ENCODE measurements at regions not wholly inside any gene's neighbourhood (a gene's known extent, or its start where the extent isn't known, plus 50 kb on each side); places are given as distances from the start of the nearest gene placed in this dataset.
"Not testable (repeated sequence)": the region's sequence is repeated elsewhere in the genome, so short reads cannot be mapped to it uniquely, and the experiment has no call there.

GRCh38 chr6:51016489-51016888 is 197.8 kb downstream of the TFAP2B start:
- peaks cover 0 to 16% (median 3%) of the 10 kb centered on the region in 9 donors for H3K9me3 Mint-ChIP-seq
- H3K4me1 Mint-ChIP-seq, result no peaks in the 10 kb centered on the region
- H3K27ac Mint-ChIP-seq, result no peak overlapping the region
- H3K4me3 Mint-ChIP-seq, result no peak overlapping the region
- no peaks in the 10 kb centered on the region for H3K36me3 Mint-ChIP-seq
- H3K27me3 Mint-ChIP-seq, result no peaks in the 10 kb centered on the region
- DNase-seq (no peak), ATAC-seq (no peak)
- POLR2A ChIA-PET, result no interaction called here

DNA sequence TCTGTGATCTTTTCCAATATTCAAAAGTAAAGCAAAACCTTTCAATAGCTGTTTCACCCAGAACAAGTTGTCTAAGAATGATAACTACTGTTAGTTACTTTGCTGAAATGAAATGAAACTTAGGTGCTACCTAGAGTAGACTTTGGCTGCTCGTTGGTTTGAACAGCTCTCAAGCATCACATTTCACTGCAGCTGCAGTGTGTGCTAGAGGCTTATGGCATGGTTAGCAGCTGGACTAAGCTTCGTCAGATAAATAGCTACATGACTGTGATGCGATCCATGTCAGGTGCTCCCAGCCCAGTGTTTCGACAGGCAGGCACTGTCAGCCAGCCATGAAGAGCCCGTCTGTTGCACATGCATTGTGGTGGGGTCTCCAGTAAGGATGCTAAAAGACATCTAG is 201.1 kb downstream of the TFAP2B start:
- Mint-ChIP-seq H3K27me3 (no peaks in the 10 kb centered on the region), H3K27ac (no peak overlapping the region), H3K9me3 (peaks cover 0 to 16% (median 3%) of the 10 kb centered on the region in 9 donors), H3K4me3 (no peak overlapping the region), H3K4me1 (no peaks in the 10 kb centered on the region), H3K36me3 (no peaks in the 10 kb centered on the region)
- DNase-seq (no peak), ATAC-seq (no peak)
- POLR2A ChIA-PET, result no interaction called here

DNA sequence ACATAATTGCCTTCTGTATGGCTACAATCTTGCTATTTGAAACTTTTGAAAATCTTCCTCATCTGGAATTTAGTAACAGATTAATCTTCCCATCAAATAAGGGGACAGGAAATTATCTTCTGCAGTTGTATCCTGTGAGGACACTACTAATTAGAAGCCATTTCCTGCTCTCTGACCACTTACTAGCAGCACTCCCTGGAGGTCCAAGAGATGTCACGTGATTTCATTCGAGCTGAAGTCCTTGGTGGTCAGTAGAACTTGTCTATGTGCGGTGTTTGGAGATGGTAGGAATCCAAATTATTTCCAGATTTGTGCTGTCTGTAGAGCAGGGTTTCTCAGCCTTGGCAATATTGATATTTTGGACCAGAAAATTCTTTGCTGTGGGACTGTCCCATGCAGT is 202.5 kb downstream of the TFAP2B start:
- Mint-ChIP-seq H3K9me3 (peaks cover 0 to 10% (median 3%) of the 10 kb centered on the region in 9 donors), H3K4me1 (no peaks in the 10 kb centered on the region), H3K27ac (no peak overlapping the region), H3K27me3 (no peaks in the 10 kb centered on the region), H3K36me3 (no peaks in the 10 kb centered on the region), H3K4me3 (no peak overlapping the region)
- POLR2A ChIA-PET, result no interaction called here
- ATAC-seq, result no peak
- no peak for DNase-seq

DNA sequence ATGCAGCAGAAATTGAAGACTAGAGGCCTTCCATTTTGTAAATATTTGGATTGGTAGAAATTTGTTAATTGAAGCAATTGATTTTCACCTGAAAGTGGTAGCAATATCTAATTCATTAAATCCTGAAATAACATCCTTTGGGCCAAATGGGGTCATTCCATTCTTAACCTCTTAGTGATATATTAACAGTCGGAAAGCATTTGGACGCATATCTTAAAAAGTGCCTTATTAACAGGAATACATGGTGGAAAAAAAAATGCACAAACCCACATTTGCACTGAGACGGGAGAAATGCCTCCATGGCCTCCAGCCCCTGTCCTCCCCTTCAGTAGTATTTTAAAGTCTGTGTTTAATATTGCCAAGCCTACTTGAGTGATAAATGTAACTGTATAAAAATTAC is 205.5 kb downstream of the TFAP2B start:
- POLR2A ChIA-PET, result no interaction called here
- Mint-ChIP-seq H3K9me3 (peaks cover 0 to 9% (median 1%) of the 10 kb centered on the region in 9 donors), H3K4me1 (no peaks in the 10 kb centered on the region), H3K27me3 (no peaks in the 10 kb centered on the region), H3K4me3 (no peak overlapping the region), H3K36me3 (no peaks in the 10 kb centered on the region), H3K27ac (no peak overlapping the region)
- ATAC-seq (no peak), DNase-seq (no peak)

GRCh38 chr6:51025082-51025777 is 206.6 kb downstream of the TFAP2B start:
- DNase-seq (no peak), ATAC-seq (no peak)
- Mint-ChIP-seq H3K36me3 (no peaks in the 10 kb centered on the region), H3K4me1 (no peaks in the 10 kb centered on the region), H3K9me3 (peaks cover 0 to 9% (median 0%) of the 10 kb centered on the region in 9 donors), H3K4me3 (no peak overlapping the region), H3K27me3 (no peaks in the 10 kb centered on the region), H3K27ac (no peak overlapping the region)
- POLR2A ChIA-PET, result no interaction called here

DNA sequence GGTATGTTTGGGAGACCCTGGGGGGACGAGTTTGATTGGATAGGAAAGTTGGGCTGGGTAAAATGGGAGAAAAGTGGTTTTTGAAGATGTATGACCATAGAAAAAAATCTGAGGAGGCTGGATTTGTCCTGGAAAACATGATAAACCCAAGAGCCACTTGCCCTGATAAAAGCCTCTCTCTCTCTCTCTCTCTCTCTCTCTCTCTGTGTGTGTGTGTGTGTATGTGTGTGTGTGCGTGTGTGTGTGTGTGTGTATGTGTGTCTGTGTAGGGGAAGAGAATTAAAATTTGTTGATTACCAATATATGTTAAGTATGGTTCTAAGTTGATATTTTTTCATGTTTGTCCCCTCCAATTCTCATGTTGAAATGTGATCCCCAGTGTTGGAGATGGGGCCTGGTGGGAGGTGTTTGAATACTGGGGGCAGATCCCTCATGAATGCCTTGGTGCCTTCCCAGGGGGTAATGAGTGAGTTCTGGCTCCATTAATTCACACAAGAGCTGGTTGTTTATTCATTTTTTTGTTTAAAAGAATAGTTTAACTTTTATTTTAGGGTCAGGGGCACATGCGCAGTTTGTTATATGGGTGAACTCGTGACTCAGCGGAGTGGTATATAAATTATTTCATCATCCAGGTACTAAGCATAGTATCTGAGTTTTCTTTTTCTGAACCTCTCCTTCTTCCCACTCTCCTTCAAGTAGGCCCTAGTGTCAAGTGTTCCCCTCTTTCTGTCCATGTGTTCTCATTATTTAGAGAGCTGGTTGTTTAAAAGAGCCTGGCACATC is 208.8 kb downstream of the TFAP2B start:
- ATAC-seq (no peak), DNase-seq (no peak)
- Mint-ChIP-seq H3K27me3 (no peaks in the 10 kb centered on the region), H3K4me3 (no peak overlapping the region), H3K27ac (no peak overlapping the region), H3K36me3 (no peaks in the 10 kb centered on the region), H3K4me1 (no peaks in the 10 kb centered on the region), H3K9me3 (peaks cover 0 to 9% (median 0%) of the 10 kb centered on the region in 9 donors)
- POLR2A ChIA-PET, result no interaction called here

DNA sequence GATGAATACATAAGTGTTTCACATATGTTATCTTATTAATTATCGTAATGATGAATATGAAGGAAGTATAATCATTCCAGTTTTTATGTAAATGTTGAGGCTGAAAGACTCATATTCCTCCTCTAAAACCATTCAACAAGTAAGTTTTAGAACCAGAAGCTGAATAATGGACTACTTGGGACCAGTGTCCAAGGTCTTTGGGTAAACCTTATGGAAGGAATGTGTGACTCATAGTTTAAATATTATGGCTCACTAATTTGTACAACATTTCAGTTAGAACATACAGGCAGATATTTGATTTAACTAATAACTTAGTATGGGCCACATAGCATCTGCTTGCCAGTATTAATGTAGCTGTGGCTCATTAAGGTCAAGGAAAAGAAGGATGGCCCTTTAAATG is 209.6 kb downstream of the TFAP2B start:
- H3K27me3 Mint-ChIP-seq, result no peaks in the 10 kb centered on the region
- no peaks in the 10 kb centered on the region for H3K4me1 Mint-ChIP-seq
- H3K36me3 Mint-ChIP-seq, result no peaks in the 10 kb centered on the region
- POLR2A ChIA-PET, result no interaction called here
- H3K9me3 Mint-ChIP-seq, result peaks cover 0 to 9% (median 2%) of the 10 kb centered on the region in 9 donors
- no peak overlapping the region for H3K27ac Mint-ChIP-seq
- no peak overlapping the region for H3K4me3 Mint-ChIP-seq
- no peak for ATAC-seq
- no peak for DNase-seq

- Mint-ChIP-seq H3K27ac (no peak overlapping the region), H3K4me3 (no peak overlapping the region), H3K27me3 (no peaks in the 10 kb centered on the region), H3K4me1 (no peaks in the 10 kb centered on the region), H3K36me3 (no peaks in the 10 kb centered on the region), H3K9me3 (peaks cover 0 to 14% (median 6%) of the 10 kb centered on the region in 9 donors)
- ATAC-seq (no peak), DNase-seq (no peak)
- POLR2A ChIA-PET, result no interaction called here
These were observed 210.9 kb downstream of the TFAP2B start for GRCh38 chr6:51029561-51029960.

DNA sequence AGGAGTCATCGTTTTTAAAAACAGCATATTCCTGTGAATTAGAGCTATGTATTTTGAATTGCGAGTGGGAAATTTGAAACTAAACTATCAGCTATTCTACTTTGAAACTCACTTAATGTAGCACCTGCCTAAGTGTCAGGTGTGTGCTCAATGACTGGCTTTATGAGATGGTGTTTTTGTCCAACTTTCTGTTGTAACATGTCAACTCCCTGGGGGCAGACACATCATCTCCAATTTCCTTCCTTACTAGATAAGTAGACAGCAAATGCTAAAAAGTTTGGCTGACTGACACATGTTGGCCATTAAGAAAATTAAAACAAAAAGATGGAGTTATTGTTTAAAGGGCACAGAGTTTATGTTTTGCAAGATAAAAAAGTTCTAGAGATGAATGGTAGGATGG is 226.9 kb downstream of the TFAP2B start:
- H3K36me3 Mint-ChIP-seq, result no peaks in the 10 kb centered on the region
- peaks cover 0 to 4% (median 0%) of the 10 kb centered on the region in 9 donors for H3K9me3 Mint-ChIP-seq
- no peak for ATAC-seq

DNA sequence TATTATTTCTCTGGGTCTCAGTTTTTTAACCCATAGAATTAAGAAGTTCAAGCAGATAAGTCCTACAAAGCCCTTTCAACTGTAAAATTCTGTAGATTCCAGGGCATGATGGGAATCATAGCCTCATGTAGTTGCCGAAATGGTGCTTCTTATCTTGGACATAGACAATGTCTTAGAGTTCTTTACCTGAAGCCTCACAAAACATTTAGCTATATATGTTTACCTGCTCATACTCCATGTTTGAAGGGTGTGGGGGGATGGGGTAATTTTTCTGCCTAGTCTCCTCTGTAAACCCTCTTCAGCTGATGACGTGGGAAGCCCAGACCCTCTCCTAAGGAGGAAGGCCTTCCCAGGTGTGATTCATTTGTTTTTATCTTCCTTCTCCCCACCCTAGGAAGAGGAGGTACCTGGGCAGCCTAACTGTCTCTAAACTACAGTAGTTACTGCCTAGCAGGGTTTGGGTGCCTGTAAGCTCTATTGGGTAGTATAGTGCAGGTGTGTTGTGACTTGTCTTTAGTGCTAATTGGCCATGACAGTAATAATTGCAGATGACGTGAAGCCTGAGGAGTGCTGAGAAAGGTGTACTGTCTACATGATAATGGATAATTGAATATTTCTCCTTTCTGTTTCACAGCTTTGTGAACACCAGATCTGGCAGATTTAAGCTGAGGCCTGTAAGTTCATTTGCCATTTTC is 230.8 kb downstream of the TFAP2B start:
- POLR2A ChIA-PET, result no interaction called here
- no peaks in the 10 kb centered on the region for H3K4me1 Mint-ChIP-seq
- peaks cover 0 to 20% (median 7%) of the 10 kb centered on the region in 9 donors for H3K9me3 Mint-ChIP-seq
- ATAC-seq (no peak), DNase-seq (no peak)
- no peak overlapping the region for H3K4me3 Mint-ChIP-seq
- no peaks in the 10 kb centered on the region for H3K36me3 Mint-ChIP-seq
- H3K27me3 Mint-ChIP-seq, result no peaks in the 10 kb centered on the region
- H3K27ac Mint-ChIP-seq, result no peak overlapping the region

More for the DNA sequence above, 226.9 kb downstream of the TFAP2B start:
- Mint-ChIP-seq H3K4me1 (no peaks in the 10 kb centered on the region), H3K27ac (no peak overlapping the region), H3K4me3 (no peak overlapping the region), H3K27me3 (no peaks in the 10 kb centered on the region)
- no peak for DNase-seq
- POLR2A ChIA-PET, result no interaction called here

DNA sequence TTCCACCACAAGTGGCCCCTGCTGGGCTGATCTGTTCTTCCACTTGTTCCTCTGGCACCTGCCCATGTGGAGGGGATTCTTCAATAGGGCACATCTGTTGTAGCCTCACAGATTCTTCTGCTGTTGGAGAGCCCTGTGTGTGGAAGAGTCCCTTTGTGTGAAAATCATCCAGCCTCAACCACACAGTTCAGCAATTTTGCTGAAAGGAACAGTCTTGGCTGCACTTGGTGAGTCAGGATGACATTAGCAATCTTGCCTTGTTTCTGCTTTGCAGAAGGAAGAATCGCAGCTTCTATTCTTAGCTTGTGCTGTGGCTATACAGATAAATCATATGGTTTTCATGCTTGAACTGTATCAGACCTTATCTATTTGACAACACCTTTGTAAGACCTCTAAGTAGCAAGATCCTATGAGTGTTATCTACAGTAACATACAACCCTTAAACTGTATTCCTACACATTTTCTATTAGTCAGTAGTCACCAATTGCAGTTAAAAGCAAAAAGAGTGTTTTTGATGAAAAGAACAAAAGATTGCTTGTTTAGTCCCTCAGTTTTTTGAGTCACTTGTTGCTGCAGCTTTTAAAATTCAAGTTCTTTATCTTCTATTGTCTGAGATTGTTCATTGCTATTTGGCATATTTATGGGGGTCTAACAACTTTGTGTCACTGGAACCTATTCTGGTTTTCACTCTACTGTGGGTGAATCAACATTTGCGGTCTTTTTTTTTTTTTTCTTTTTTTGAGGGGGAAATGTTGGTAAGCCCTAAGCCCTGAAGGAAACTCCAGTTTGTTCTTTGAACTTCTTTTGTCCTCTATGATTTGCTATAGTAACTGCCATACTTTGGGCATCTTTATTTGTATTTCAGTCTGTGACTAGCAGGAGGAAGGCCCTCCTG is 231.6 kb downstream of the TFAP2B start:
- H3K27me3 Mint-ChIP-seq, result no peaks in the 10 kb centered on the region
- ATAC-seq (no peak), DNase-seq (no peak)
- H3K36me3 Mint-ChIP-seq, result no peaks in the 10 kb centered on the region
- H3K4me1 Mint-ChIP-seq, result no peaks in the 10 kb centered on the region
- H3K27ac Mint-ChIP-seq, result no peak overlapping the region
- H3K9me3 Mint-ChIP-seq, result peaks cover 2 to 21% (median 7%) of the 10 kb centered on the region in 9 donors
- POLR2A ChIA-PET, result no interaction called here
- H3K4me3 Mint-ChIP-seq, result no peak overlapping the region

- POLR2A ChIA-PET, H3K27ac Mint-ChIP-seq, H3K4me3 Mint-ChIP-seq, H3K27me3 Mint-ChIP-seq, H3K36me3 Mint-ChIP-seq, H3K4me1 Mint-ChIP-seq, DNase-seq, ATAC-seq: not testable (repeated sequence)
- peaks cover 2 to 23% (median 7%) of the 10 kb centered on the region in 9 donors for H3K9me3 Mint-ChIP-seq
These were observed 234.0 kb downstream of the TFAP2B start for GRCh38 chr6:51052716-51053115.
